ENCODE measurements at regions not wholly inside any gene's neighbourhood (a gene's known extent, or its start where the extent isn't known, plus 50 kb on each side); places are given as distances from the start of the nearest gene placed in this dataset.

DNA sequence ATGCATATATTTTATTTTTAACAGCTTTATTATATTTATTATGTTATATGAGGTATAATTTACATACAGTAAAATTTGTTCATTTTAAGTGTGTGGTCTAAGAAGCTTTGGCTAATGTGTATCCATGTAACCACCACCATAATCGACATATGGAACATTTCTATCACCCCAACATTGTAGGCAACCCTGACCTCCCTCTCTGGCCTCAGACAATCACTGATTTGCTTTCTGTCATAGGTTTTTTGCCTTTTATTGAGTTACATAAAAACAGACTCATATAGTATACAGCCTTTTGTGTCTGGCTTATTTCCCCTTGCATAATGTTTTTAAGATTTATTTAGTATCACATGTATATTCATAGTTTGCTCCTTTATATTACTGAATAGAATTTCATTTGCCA is 90.7 kb upstream of the KL start:
- TF ChIP-seq ATM (IDR thresholded peaks at IDR 0.05; ENCODE audit: borderline replicate concordance) (no peak), IKZF4 (CRISPR knock-in tag; IDR thresholded peaks at IDR 0.05; ENCODE audit: borderline replicate concordance, low read depth, not compliant biosample characterization) (no peak), ZNF264 (CRISPR knock-in tag; IDR thresholded peaks at IDR 0.05) (no peak), CHD4 (IDR thresholded peaks at IDR 0.05; ENCODE audit: borderline replicate concordance, low read length) (no peak), ZNF207 (IDR thresholded peaks at IDR 0.05; ENCODE audit: borderline replicate concordance) (no peak)
- TF ChIP-seq, protein P1, sequence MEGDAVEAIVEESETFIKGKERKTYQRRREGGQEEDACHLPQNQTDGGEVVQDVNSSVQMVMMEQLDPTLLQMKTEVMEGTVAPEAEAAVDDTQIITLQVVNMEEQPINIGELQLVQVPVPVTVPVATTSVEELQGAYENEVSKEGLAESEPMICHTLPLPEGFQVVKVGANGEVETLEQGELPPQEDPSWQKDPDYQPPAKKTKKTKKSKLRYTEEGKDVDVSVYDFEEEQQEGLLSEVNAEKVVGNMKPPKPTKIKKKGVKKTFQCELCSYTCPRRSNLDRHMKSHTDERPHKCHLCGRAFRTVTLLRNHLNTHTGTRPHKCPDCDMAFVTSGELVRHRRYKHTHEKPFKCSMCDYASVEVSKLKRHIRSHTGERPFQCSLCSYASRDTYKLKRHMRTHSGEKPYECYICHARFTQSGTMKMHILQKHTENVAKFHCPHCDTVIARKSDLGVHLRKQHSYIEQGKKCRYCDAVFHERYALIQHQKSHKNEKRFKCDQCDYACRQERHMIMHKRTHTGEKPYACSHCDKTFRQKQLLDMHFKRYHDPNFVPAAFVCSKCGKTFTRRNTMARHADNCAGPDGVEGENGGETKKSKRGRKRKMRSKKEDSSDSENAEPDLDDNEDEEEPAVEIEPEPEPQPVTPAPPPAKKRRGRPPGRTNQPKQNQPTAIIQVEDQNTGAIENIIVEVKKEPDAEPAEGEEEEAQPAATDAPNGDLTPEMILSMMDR (CRISPR knock-in tag; IDR thresholded peaks at IDR 0.05) = no peak
- TF ChIP-seq, protein P2, sequence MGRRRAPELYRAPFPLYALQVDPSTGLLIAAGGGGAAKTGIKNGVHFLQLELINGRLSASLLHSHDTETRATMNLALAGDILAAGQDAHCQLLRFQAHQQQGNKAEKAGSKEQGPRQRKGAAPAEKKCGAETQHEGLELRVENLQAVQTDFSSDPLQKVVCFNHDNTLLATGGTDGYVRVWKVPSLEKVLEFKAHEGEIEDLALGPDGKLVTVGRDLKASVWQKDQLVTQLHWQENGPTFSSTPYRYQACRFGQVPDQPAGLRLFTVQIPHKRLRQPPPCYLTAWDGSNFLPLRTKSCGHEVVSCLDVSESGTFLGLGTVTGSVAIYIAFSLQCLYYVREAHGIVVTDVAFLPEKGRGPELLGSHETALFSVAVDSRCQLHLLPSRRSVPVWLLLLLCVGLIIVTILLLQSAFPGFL (CRISPR knock-in tag; IDR thresholded peaks at IDR 0.05) = no peak

Measured in HepG2 (cell line).